ENCODE measurements at regions not wholly inside any gene's neighbourhood (a gene's known extent, or its start where the extent isn't known, plus 50 kb on each side); places are given as distances from the start of the nearest gene placed in this dataset.

- Histone ChIP-seq H3K9ac (ENCODE audit: control insufficient read depth, insufficient read depth, low read length) (no peak overlapping the region), H3K4me2 (ENCODE audit: control insufficient read depth, insufficient read depth) (no peak overlapping the region), H2AFZ (ENCODE audit: control insufficient read depth, low read depth, low read length) (no peak overlapping the region), H3K9me3 (replicated peaks; ENCODE audit: control insufficient read depth, insufficient read depth, low read length) (no peaks in the 10 kb centered on the region; the same call in 2 of the 3 replicates), H3K4me1 (ENCODE audit: control insufficient read depth, insufficient read depth, low read length) (no peaks in the 10 kb centered on the region), H3K27ac (ENCODE audit: control insufficient read depth, insufficient read depth) (no peak overlapping the region), H4K20me1 (ENCODE audit: control insufficient read depth, insufficient read depth) (no peaks in the 10 kb centered on the region), H3K79me2 (ENCODE audit: control insufficient read depth, insufficient read depth, low read length) (no peaks in the 10 kb centered on the region), H3K36me3 (ENCODE audit: control insufficient read depth in 2 of 2, insufficient read depth in 2 of 2, low read length in 1 of 2) (no peaks in the 10 kb centered on the region), H3K27me3 (replicated peaks in 1 of 2; ENCODE audit: control insufficient read depth in 2 of 2, insufficient read depth in 2 of 2, low read length in 1 of 2) (no peaks in the 10 kb centered on the region), H3K4me3 (no peak overlapping the region)
- DNase-seq (ENCODE audit: low read depth, low spot score) (no peak), ATAC-seq (no peak), FAIRE-seq (no peak)
- no TSS peak for BruUV-seq (replicated peaks)
- ChIA-PET RAD21 (ENCODE audit: unreplicated experiment) (no interaction called here), SMC1A (ENCODE audit: uncharacterized antibody, unreplicated experiment) (no interaction called here), POLR2A (no interaction called here), CTCF (no interaction called here)
- in situ Hi-C loops (cut with MboI) (no loop called here), intact Hi-C loops (cut with micrococcal nuclease; ENCODE audit: unreplicated experiment) (no loop called here)
- WGBS (ENCODE audit: insufficient coverage, insufficient replicate concordance, low lambda C conversion rate, missing lambda C conversion rate) = 18% methylated on average over 2 of the region's 2 CpGs
- TF ChIP-seq ZBED1 (IDR thresholded peaks at IDR 0.05; ENCODE audit: borderline replicate concordance) = no peak
- TF ChIP-seq POU2F2 (IDR thresholded peaks at IDR 0.05; ENCODE audit: borderline replicate concordance, low read depth, low read length) = no peak
- TF ChIP-seq ESRRA (IDR thresholded peaks at IDR 0.05; ENCODE audit: low read length) = no peak
- TF ChIP-seq RFX5 (IDR thresholded peaks at IDR 0.05; ENCODE audit: low read depth, low read length) = no peak
- TF ChIP-seq ATF3 (IDR thresholded peaks at IDR 0.05; ENCODE audit: borderline replicate concordance, extremely low read depth, low read depth, low read length) = no peak
- no peak for TF ChIP-seq ZNF622 (IDR thresholded peaks at IDR 0.05)
- no peak for TF ChIP-seq SMAD1 (IDR thresholded peaks at IDR 0.05; ENCODE audit: low read depth, partially characterized antibody)
- TF ChIP-seq ZSCAN29 (IDR thresholded peaks at IDR 0.05) = no peak
- TF ChIP-seq RELB (IDR thresholded peaks at IDR 0.05; ENCODE audit: low read depth) = no peak
- TF ChIP-seq NR2F1 (conservative IDR thresholded peaks at IDR 0.05) = no peak
- TF ChIP-seq SRF (IDR thresholded peaks at IDR 0.05; ENCODE audit: low read depth in 2 of 2, low read length in 2 of 2) = no peak
- TF ChIP-seq STAT1 (conservative IDR thresholded peaks at IDR 0.05) = no peak
- TF ChIP-seq NRF1 (conservative IDR thresholded peaks at IDR 0.05; ENCODE audit: low read depth, low read length) = no peak
- TF ChIP-seq ZNF207 (IDR thresholded peaks at IDR 0.05; ENCODE audit: borderline replicate concordance) = no peak
- no peak for TF ChIP-seq IRF5 (IDR thresholded peaks at IDR 0.05; ENCODE audit: borderline replicate concordance)
- no peak for TF ChIP-seq POLR2AphosphoS5 (IDR thresholded peaks at IDR 0.05; ENCODE audit: low read length)
- TF ChIP-seq FOXM1 (IDR thresholded peaks at IDR 0.05; ENCODE audit: low read depth, low read length) = no peak
- TF ChIP-seq ZNF24 (IDR thresholded peaks at IDR 0.05) = no peak
Measured at GRCh38 chr1:57696043-57696442, 272.2 kb upstream of the DAB1 start.

Measured in GM12878 (cell line).